Lower leg skin (tissue), 3 donors: ENCODE measurements at regions not wholly inside any gene's neighbourhood (a gene's known extent, or its start where the extent isn't known, plus 50 kb on each side); places are given as distances from the start of the nearest gene placed in this dataset.

Experiments used
- POLR2A ChIP-seq, 2 donors: fragments of 450-650 bp; IDR thresholded peaks; one replicate each; pipeline ENCODE4 v1.6.1; 2016 to 2017; ENCODE audit warnings: antibody characterized with exemption in 2 of 2, mild to moderate bottlenecking in 1 of 2, moderate library complexity in 1 of 2
- TF ChIP-seq, protein P1 (sequence below), 3 donors: fragments of 450-650 bp; IDR thresholded peaks; one replicate each; pipeline ENCODE4 v1.5.1; 2016; ENCODE audit warnings: antibody characterized with exemption in 3 of 3, mild to moderate bottlenecking in 3 of 3, moderate library complexity in 2 of 3

GRCh38 chr4:134122903-134123302 is 78.7 kb downstream of the PABPC4L start:
- TF ChIP-seq, protein P1, sequence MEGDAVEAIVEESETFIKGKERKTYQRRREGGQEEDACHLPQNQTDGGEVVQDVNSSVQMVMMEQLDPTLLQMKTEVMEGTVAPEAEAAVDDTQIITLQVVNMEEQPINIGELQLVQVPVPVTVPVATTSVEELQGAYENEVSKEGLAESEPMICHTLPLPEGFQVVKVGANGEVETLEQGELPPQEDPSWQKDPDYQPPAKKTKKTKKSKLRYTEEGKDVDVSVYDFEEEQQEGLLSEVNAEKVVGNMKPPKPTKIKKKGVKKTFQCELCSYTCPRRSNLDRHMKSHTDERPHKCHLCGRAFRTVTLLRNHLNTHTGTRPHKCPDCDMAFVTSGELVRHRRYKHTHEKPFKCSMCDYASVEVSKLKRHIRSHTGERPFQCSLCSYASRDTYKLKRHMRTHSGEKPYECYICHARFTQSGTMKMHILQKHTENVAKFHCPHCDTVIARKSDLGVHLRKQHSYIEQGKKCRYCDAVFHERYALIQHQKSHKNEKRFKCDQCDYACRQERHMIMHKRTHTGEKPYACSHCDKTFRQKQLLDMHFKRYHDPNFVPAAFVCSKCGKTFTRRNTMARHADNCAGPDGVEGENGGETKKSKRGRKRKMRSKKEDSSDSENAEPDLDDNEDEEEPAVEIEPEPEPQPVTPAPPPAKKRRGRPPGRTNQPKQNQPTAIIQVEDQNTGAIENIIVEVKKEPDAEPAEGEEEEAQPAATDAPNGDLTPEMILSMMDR (IDR thresholded peaks at IDR 0.05), result no peak
- TF ChIP-seq POLR2A (IDR thresholded peaks at IDR 0.05), result no peak
